ENCODE measurements at regions not wholly inside any gene's neighbourhood (a gene's known extent, or its start where the extent isn't known, plus 50 kb on each side); places are given as distances from the start of the nearest gene placed in this dataset.

DNA sequence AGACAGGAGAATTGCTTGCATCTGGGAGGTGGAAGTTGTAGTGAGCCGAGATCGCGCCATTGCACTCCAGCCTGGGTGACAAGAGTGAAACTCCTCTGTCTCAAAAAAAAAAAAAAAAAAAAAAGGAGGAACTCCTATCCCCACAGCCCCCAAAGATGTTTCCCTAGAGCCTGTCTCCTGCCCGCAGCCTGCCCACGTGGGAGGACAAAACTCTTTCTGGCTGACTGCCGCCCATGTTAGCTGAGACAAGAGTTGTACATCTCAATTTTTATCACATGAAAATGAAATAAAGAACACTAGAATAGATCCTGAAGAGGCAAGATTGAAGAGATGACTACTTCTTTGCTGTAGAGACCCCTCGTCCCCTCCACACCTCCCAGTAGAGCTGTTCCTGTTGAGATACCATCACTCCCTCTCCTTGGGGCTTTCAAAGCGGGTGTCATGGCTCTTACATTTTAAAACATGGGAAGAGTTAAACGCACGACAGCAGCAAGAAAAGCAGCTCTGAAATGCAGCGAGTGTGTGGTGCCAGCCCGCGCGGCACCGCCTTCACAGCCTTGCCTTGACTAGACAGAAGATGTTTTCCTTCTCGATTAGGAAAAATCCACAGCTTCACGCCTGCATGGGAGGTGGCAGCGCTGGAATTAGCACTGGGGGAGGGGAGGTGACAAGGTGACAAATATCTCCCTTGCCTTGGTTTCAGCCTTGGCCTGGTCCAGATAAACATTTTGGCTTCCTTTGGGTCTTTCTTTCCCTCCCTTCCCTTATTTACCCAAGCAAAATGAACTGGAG lies 253.4 kb upstream of the CSF3R start:
- TF ChIP-seq, protein P1, sequence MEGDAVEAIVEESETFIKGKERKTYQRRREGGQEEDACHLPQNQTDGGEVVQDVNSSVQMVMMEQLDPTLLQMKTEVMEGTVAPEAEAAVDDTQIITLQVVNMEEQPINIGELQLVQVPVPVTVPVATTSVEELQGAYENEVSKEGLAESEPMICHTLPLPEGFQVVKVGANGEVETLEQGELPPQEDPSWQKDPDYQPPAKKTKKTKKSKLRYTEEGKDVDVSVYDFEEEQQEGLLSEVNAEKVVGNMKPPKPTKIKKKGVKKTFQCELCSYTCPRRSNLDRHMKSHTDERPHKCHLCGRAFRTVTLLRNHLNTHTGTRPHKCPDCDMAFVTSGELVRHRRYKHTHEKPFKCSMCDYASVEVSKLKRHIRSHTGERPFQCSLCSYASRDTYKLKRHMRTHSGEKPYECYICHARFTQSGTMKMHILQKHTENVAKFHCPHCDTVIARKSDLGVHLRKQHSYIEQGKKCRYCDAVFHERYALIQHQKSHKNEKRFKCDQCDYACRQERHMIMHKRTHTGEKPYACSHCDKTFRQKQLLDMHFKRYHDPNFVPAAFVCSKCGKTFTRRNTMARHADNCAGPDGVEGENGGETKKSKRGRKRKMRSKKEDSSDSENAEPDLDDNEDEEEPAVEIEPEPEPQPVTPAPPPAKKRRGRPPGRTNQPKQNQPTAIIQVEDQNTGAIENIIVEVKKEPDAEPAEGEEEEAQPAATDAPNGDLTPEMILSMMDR (IDR thresholded peaks at IDR 0.05 in 4 of 5, conservative IDR thresholded peaks at IDR 0.05 in 1 of 5) = no peak
- TF ChIP-seq POLR2A (IDR thresholded peaks at IDR 0.05) = no peak

Measured in gastrocnemius medialis (tissue), 4 donors.